GM21423 (cell line): ENCODE measurements at regions not wholly inside any gene's neighbourhood (a gene's known extent, or its start where the extent isn't known, plus 50 kb on each side); places are given as distances from the start of the nearest gene placed in this dataset.
"Not testable (repeated sequence)": the region's sequence is repeated elsewhere in the genome, so short reads cannot be mapped to it uniquely, and the experiment has no call there.

Experiments used
- ATAC-seq: cut with Tn5 transposase; IDR thresholded peaks from one replicate; pipeline ENCODE4 v1.9.1; 2021; ENCODE audit warnings: mild to moderate bottlenecking, moderate library complexity; ENCODE audit not compliant: unreplicated experiment

- no peak for ATAC-seq
Observed at GRCh38 chr2:150219861-150220260, 267.6 kb downstream of the RND3 start.

- ATAC-seq = no peak
Observed at GRCh38 chr2:150215041-150215440, 272.4 kb downstream of the RND3 start.

- no peak for ATAC-seq
Observed at GRCh38 chr2:150214626-150215025, 272.8 kb downstream of the RND3 start.

- ATAC-seq = no peak
Observed at GRCh38 chr2:150212722-150213171, 274.7 kb downstream of the RND3 start.

GRCh38 chr2:150211164-150211631 is 276.3 kb downstream of the RND3 start:
- no peak for ATAC-seq

GRCh38 chr2:150209746-150210145 is 277.7 kb downstream of the RND3 start:
- ATAC-seq = no peak

- ATAC-seq = no peak
Observed at GRCh38 chr2:150208689-150209088, 278.8 kb downstream of the RND3 start.

GRCh38 chr2:150207979-150208378 is 279.5 kb downstream of the RND3 start:
- ATAC-seq = no peak

- ATAC-seq = no peak
Observed at GRCh38 chr2:150204451-150204850, 283.0 kb downstream of the RND3 start.

GRCh38 chr2:150194816-150195215 is 292.7 kb downstream of the RND3 start:
- not testable (repeated sequence) for ATAC-seq

GRCh38 chr2:150192701-150193100 is 294.8 kb downstream of the RND3 start:
- no peak for ATAC-seq

GRCh38 chr2:150191349-150191748 is 296.1 kb downstream of the RND3 start:
- ATAC-seq = no peak

- ATAC-seq = no peak
Observed at GRCh38 chr2:150190546-150190945, 296.9 kb downstream of the RND3 start.

- ATAC-seq = no peak
Observed at GRCh38 chr2:150188800-150189199, 298.7 kb downstream of the RND3 start.

- no peak for ATAC-seq
Observed at GRCh38 chr2:150188177-150188576, 299.3 kb downstream of the RND3 start.

GRCh38 chr2:150182566-150183235 is 304.8 kb downstream of the RND3 start:
- ATAC-seq = no peak

GRCh38 chr2:150178591-150178990 is 308.9 kb downstream of the RND3 start:
- no peak for ATAC-seq

GRCh38 chr2:150174971-150175421 is 312.5 kb downstream of the RND3 start:
- ATAC-seq = no peak

GRCh38 chr2:150174056-150174805 is 313.2 kb downstream of the RND3 start:
- no peak for ATAC-seq

GRCh38 chr2:150171065-150171548 is 316.4 kb downstream of the RND3 start:
- ATAC-seq = no peak

- ATAC-seq = no peak
Observed at GRCh38 chr2:150169237-150169629, 318.2 kb downstream of the RND3 start.
